ENCODE measurements at regions not wholly inside any gene's neighbourhood (a gene's known extent, or its start where the extent isn't known, plus 50 kb on each side); places are given as distances from the start of the nearest gene placed in this dataset.
A peak's percentile ranks its signal among the peaks of the same experiment; 100 is the strongest.

DNA sequence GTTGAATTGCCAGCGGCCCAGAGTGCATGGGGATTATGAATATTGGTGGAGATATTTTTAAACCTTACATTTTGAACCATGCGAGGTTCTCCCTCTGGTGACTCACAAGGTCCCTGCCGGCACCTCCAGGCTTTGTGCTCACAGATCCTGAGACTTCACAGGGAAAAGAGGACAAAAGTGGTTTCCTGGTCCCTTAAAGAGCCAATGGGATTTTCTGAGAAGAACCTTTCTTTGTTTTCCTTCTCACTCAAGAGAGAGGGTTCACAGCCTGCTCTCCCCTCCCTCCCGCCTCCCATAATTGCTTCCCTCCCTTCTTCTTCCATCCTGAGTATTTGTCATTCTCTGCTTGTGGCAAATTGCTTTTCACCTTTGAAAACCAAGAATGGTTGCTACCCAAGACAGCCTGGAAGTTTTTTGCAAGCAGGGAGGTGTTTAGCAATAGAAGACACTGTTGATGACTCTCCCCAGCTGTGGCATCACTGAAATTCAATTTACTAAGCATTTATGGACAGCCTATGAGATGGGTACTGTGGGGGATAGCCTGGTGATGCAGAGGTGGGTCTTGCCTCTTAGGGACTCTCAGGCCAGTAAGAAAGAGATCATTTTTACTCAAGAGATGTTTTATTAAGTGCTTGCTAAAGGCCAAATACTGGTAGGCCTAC is 76.6 kb downstream of the CPN2 start:
- 57% methylated on average over 4 of the region's 4 CpGs for WGBS
- no peak for DNase-seq (ENCODE audit: low spot score)
- Histone ChIP-seq H3K36me3 (no peaks in the 10 kb centered on the region), H3K4me1 (replicated peaks) (peaks cover 15% of the 10 kb centered on the region), H3K27ac (no peak overlapping the region), H3K27me3 (replicated peaks; ENCODE audit: insufficient read depth) (no peaks in the 10 kb centered on the region), H3K9me3 (no peaks in the 10 kb centered on the region), H3K4me3 (no peak overlapping the region)
- intact Hi-C loops (cut with DNase I) = loop anchor here (5.0 kb wide), 1 partner anchor 38 kb away; no protein-coding TSS in a partner anchor
- TF ChIP-seq, protein P1, sequence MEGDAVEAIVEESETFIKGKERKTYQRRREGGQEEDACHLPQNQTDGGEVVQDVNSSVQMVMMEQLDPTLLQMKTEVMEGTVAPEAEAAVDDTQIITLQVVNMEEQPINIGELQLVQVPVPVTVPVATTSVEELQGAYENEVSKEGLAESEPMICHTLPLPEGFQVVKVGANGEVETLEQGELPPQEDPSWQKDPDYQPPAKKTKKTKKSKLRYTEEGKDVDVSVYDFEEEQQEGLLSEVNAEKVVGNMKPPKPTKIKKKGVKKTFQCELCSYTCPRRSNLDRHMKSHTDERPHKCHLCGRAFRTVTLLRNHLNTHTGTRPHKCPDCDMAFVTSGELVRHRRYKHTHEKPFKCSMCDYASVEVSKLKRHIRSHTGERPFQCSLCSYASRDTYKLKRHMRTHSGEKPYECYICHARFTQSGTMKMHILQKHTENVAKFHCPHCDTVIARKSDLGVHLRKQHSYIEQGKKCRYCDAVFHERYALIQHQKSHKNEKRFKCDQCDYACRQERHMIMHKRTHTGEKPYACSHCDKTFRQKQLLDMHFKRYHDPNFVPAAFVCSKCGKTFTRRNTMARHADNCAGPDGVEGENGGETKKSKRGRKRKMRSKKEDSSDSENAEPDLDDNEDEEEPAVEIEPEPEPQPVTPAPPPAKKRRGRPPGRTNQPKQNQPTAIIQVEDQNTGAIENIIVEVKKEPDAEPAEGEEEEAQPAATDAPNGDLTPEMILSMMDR (IDR thresholded peaks at IDR 0.05) = no peak
- no peak for TF ChIP-seq POLR2A (IDR thresholded peaks at IDR 0.05)
- TF ChIP-seq POLR2AphosphoS5 (IDR thresholded peaks at IDR 0.05) = no peak

DNA sequence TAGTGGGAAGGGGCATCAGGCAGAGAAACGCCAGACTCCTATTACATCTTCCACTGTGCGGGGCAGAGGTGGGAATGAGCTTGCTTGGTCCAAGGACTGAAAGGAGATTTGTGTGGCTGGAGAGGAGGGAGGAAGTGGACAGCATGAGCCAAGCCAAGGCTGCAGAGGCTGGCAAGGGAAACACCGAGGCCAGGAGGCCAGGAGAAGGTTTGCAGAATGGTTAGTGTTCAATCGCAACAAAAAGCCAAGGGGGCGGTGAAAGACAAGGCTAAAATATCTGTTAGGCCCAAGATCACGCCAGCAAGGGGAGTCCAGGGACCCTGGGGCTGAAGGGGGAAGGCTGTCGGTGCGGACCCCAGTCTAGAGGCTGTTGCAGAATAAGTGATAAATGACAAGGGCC is 75.8 kb downstream of the CPN2 start:
- Histone ChIP-seq H3K27ac (no peak overlapping the region), H3K4me1 (replicated peaks) (peaks cover 8% of the 10 kb centered on the region), H3K9me3 (no peaks in the 10 kb centered on the region), H3K27me3 (replicated peaks; ENCODE audit: insufficient read depth) (no peaks in the 10 kb centered on the region), H3K4me3 (no peak overlapping the region), H3K36me3 (no peaks in the 10 kb centered on the region)
- DNase-seq (ENCODE audit: low spot score) = no peak
- intact Hi-C loops (cut with DNase I) = no loop called here
- TF ChIP-seq POLR2AphosphoS5 (IDR thresholded peaks at IDR 0.05) (no peak), POLR2A (IDR thresholded peaks at IDR 0.05) (no peak)
- TF ChIP-seq, protein P1 (IDR thresholded peaks at IDR 0.05) = no peak
- 76% methylated on average over 8 of the region's 8 CpGs for WGBS

DNA sequence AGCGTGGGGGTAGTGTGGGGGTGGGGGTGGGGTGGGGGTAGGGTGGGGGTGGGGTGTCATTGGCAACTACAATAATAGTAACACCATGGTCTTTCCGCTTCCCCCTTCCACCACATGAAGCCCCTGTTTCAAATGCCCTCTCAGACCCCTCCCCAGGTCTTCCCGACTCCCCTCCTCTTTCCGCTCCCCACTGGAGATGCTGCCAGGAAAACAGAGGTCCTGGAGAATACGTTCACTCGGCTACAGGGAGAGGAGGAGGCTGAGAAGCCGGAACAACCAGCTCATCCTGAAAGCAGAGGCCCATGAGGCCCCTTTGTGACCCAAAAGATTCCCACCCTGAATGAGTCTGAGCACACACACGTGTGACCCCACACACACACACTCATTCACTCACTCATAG is 75.4 kb downstream of the CPN2 start:
- no peaks in the 10 kb centered on the region for H3K27me3 ChIP-seq (replicated peaks; ENCODE audit: insufficient read depth)
- intact Hi-C loops (cut with DNase I) = no loop called here
- no peak for DNase-seq (ENCODE audit: low spot score)
- WGBS = 49% methylated on average over 8 of the region's 8 CpGs
- no peak overlapping the region for H3K4me3 ChIP-seq
- no peaks in the 10 kb centered on the region for H3K36me3 ChIP-seq
- TF ChIP-seq, protein P1 (IDR thresholded peaks at IDR 0.05) = no peak
- TF ChIP-seq POLR2AphosphoS5 (IDR thresholded peaks at IDR 0.05) (no peak), POLR2A (IDR thresholded peaks at IDR 0.05) (no peak)
- no peak overlapping the region for H3K27ac ChIP-seq
- peaks cover 4% of the 10 kb centered on the region for H3K4me1 ChIP-seq (replicated peaks)
- H3K9me3 ChIP-seq = no peaks in the 10 kb centered on the region

DNA sequence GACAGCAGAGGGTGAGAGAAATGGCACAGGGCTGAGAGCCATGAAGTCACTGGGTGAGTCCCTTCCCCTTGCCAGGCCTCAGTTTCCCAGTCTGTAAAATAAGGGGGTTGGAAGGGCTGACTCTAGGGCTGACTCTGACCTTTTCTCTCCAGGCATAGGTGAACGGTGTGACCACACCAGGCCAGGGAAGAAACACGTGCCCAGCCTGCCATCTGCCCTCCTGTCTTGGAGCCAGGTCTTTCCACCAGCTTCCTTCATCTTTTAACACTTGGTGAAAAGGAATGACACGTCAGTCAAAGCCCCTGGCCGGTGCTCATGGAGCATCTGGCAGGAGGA is 74.4 kb downstream of the CPN2 start:
- Histone ChIP-seq H3K4me1 (replicated peaks) (no peaks in the 10 kb centered on the region), H3K27ac (peak overlapping the region; percentile 63 to 79), H3K9me3 (no peaks in the 10 kb centered on the region), H3K4me3 (no peak overlapping the region), H3K27me3 (replicated peaks; ENCODE audit: insufficient read depth) (no peaks in the 10 kb centered on the region), H3K36me3 (no peaks in the 10 kb centered on the region)
- intact Hi-C loops (cut with DNase I) = no loop called here
- no peak for DNase-seq (ENCODE audit: low spot score)
- TF ChIP-seq POLR2A (IDR thresholded peaks at IDR 0.05) (no peak), POLR2AphosphoS5 (IDR thresholded peaks at IDR 0.05) (no peak)
- TF ChIP-seq, protein P1 (IDR thresholded peaks at IDR 0.05) = no peak
- WGBS = 34% methylated on average over 4 of the region's 4 CpGs

DNA sequence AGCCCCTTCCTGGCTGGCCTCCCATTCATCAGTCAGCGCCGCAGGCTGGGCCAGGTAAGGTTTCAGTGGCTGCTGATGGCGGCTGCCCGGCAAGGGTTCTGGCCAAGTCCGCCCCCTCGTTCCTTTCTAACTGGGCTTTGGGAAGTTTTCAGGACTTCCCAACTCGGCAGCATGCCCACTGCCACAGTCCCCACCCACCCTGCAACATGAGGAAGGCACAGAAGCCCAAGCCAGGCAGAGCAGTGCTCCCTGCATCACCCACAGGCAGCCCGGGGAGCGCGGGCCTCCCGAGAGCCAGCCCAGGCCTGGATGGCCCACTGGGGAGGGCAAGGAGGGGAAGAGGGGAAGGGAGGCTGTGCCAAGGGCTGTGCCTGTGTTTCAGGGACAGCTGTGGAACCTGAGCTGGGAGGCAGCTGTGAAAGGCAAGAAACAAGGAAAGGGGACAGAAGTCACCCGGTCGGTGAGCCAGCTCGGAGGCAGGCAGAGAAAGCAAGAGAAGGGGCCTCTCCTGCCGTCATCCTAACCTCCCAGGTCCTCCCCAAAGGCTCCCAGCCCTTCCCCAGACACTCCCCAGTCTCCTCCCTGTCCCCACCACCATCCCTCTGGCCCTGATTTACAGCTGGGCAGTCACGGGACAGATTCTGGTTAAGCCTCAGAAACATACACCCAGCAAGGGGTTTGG is 73.9 kb downstream of the CPN2 start:
- WGBS = 24% methylated on average over 14 of the region's 16 CpGs
- Histone ChIP-seq H3K4me1 (replicated peaks) (no peaks in the 10 kb centered on the region), H3K4me3 (no peak overlapping the region)

More for the DNA sequence above, 73.9 kb downstream of the CPN2 start:
- peak; percentile 60 for DNase-seq (ENCODE audit: low spot score)
- intact Hi-C loops (cut with DNase I) = no loop called here
- Histone ChIP-seq H3K36me3 (no peaks in the 10 kb centered on the region), H3K27me3 (replicated peaks; ENCODE audit: insufficient read depth) (no peaks in the 10 kb centered on the region), H3K9me3 (no peaks in the 10 kb centered on the region), H3K27ac (peak overlapping the region; percentile 63 to 79)
- TF ChIP-seq POLR2A (IDR thresholded peaks at IDR 0.05) (peak; percentile 33), POLR2AphosphoS5 (IDR thresholded peaks at IDR 0.05) (peak; percentile 3)
- TF ChIP-seq, protein P1 (IDR thresholded peaks at IDR 0.05) = no peak
